RWPE2 (cell line): ENCODE measurements at regions not wholly inside any gene's neighbourhood (a gene's known extent, or its start where the extent isn't known, plus 50 kb on each side); places are given as distances from the start of the nearest gene placed in this dataset.
A peak's percentile ranks its signal among the peaks of the same experiment; 100 is the strongest.
"Not testable (repeated sequence)": the region's sequence is repeated elsewhere in the genome, so short reads cannot be mapped to it uniquely, and the experiment has no call there.

Source experiments
- ATAC-seq: fragments of 200-7000 bp; cut with Tn5 transposase; 3 replicates; pipeline ENCODE4 v1.9.1; 2021; ENCODE audit warnings: low read depth
- DNase-seq: peaks from one replicate; pipeline ENCODE4 v3.0.0-alpha.2; 2020; ENCODE audit warnings: low spot score
- H3K27ac ChIP-seq: fragments of 450-650 bp; 2 replicates; pipeline ENCODE4 v1.5.1; 2017; ENCODE audit warnings: mild to moderate bottlenecking; ENCODE audit not compliant: poor library complexity, severe bottlenecking
- H3K27me3 ChIP-seq: fragments of 250-450 bp; sonication (Bioruptor Pico); 2 replicates; pipeline ENCODE4 v1.5.1; 2021; ENCODE audit warnings: mild to moderate bottlenecking, moderate library complexity; ENCODE audit not compliant: insufficient read depth, poor library complexity, severe bottlenecking
- H3K36me3 ChIP-seq: fragments of 250-450 bp; sonication (Bioruptor Pico); 2 replicates; pipeline ENCODE4 v1.5.1; 2020; ENCODE audit warnings: low read depth, mild to moderate bottlenecking, moderate library complexity
- H3K4me1 ChIP-seq: fragments of 250-450 bp; sonication (Bioruptor Pico); 2 replicates; pipeline ENCODE4 v1.5.1; 2021; ENCODE audit warnings: mild to moderate bottlenecking, moderate library complexity; ENCODE audit not compliant: insufficient read depth, poor library complexity, severe bottlenecking
- H3K4me3 ChIP-seq: fragments of 250-450 bp; sonication (Bioruptor Pico); 2 replicates; pipeline ENCODE4 v1.5.1; 2021; ENCODE audit warnings: mild to moderate bottlenecking, moderate library complexity; ENCODE audit not compliant: severe bottlenecking
- H3K9me3 ChIP-seq: fragments of 250-450 bp; sonication (Bioruptor Pico); 2 replicates; pipeline ENCODE4 v1.5.1; 2021; ENCODE audit warnings: mild to moderate bottlenecking, moderate library complexity; ENCODE audit not compliant: severe bottlenecking
- TF ChIP-seq, protein P1 (sequence below): fragments of 450-650 bp; IDR thresholded peaks from one replicate; pipeline ENCODE4 v1.5.1; 2017; ENCODE audit warnings: mild to moderate bottlenecking, moderate library complexity; ENCODE audit not compliant: poor library complexity, severe bottlenecking

DNA sequence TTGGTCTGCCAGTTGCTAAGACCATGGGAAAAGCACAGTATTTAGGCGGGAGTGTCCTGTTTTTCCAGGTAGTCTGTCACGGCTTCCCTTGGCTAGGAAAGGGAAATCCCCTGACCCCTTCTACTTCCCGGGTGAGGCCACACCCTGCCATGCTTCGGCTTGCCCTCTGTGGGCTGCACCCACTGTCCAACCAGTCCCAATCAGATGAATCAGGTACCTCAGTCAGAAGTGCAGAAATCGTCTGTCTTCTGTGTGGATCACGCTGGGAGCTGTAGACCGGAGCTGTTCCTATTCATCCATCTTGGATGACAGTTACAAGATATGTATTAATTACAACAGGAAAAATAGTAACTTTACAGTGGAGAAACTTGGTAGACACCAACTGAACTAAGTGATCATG lies 188.2 kb downstream of the TPBG start:
- H3K4me3 ChIP-seq = no peak overlapping the region
- TF ChIP-seq, protein P1, sequence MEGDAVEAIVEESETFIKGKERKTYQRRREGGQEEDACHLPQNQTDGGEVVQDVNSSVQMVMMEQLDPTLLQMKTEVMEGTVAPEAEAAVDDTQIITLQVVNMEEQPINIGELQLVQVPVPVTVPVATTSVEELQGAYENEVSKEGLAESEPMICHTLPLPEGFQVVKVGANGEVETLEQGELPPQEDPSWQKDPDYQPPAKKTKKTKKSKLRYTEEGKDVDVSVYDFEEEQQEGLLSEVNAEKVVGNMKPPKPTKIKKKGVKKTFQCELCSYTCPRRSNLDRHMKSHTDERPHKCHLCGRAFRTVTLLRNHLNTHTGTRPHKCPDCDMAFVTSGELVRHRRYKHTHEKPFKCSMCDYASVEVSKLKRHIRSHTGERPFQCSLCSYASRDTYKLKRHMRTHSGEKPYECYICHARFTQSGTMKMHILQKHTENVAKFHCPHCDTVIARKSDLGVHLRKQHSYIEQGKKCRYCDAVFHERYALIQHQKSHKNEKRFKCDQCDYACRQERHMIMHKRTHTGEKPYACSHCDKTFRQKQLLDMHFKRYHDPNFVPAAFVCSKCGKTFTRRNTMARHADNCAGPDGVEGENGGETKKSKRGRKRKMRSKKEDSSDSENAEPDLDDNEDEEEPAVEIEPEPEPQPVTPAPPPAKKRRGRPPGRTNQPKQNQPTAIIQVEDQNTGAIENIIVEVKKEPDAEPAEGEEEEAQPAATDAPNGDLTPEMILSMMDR = no peak
- H3K36me3 ChIP-seq = no peaks in the 10 kb centered on the region
- no peaks in the 10 kb centered on the region for H3K9me3 ChIP-seq
- H3K27ac ChIP-seq = no peak overlapping the region
- no peaks in the 10 kb centered on the region for H3K27me3 ChIP-seq
- no peak for DNase-seq
- H3K4me1 ChIP-seq = peaks cover 3% of the 10 kb centered on the region
- ATAC-seq = no peak

DNA sequence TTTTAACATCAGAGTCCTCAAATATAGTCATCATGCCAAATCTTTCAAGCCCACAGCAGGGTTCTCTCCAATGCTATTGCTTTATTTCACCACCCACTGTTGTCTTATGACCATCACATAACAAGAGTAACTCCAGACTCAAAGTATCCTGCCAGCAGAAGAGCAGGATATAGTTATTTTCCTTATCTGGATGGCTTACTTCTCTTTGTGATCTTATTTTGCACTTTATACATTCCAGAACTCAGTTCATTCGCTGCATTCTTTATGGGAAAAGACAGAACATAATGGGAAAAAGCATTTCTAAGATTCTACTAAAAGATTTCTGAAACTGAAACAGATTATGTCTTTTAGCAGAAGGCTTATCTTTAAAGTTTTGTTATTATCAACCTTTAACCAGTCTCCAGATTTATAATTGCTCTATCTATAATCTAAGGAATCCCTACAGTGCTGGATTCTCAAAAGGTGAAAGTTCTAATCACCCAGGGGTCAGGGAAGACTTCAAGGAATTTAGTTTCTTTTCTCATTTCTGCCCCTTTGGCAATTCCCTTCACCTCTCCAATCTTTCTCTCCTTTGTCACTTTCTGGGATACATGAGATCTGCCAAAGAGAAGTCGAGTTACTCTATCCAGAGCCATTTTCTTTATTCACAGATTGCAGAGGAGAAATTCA lies 190.4 kb downstream of the TPBG start:
- H3K27ac ChIP-seq = no peak overlapping the region
- TF ChIP-seq, protein P1 = no peak
- ATAC-seq = no peak

DNA sequence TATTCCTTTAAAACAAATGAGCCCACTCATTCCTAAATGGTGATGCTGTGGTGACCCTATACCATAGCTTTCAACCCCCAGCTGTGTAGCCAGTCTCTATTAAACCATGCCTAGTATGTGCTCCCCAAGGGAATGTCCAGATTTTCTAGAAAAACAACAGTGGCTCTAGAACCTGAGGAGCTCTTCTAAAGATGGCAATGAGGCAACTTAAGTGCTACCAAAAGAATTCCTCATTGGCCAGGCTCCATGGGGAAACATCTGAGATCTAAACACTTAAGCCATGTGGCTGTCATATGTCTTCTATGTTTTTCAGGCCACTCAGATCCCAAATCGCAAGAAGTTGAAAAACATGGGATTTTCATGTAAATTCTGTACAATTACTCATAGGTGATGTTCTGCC lies 191.0 kb downstream of the TPBG start:
- TF ChIP-seq, protein P1 = no peak
- no peak overlapping the region for H3K4me3 ChIP-seq
- H3K36me3 ChIP-seq = no peaks in the 10 kb centered on the region
- no peak for ATAC-seq
- no peak for DNase-seq
- H3K4me1 ChIP-seq = peaks cover 3% of the 10 kb centered on the region
- no peaks in the 10 kb centered on the region for H3K27me3 ChIP-seq
- H3K27ac ChIP-seq = no peak overlapping the region
- no peaks in the 10 kb centered on the region for H3K9me3 ChIP-seq

More for the DNA sequence above, 190.4 kb downstream of the TPBG start:
- H3K4me3 ChIP-seq = no peak overlapping the region
- H3K36me3 ChIP-seq = no peaks in the 10 kb centered on the region
- H3K9me3 ChIP-seq = no peaks in the 10 kb centered on the region
- H3K4me1 ChIP-seq = peaks cover 3% of the 10 kb centered on the region
- no peak for DNase-seq
- H3K27me3 ChIP-seq = no peaks in the 10 kb centered on the region

DNA sequence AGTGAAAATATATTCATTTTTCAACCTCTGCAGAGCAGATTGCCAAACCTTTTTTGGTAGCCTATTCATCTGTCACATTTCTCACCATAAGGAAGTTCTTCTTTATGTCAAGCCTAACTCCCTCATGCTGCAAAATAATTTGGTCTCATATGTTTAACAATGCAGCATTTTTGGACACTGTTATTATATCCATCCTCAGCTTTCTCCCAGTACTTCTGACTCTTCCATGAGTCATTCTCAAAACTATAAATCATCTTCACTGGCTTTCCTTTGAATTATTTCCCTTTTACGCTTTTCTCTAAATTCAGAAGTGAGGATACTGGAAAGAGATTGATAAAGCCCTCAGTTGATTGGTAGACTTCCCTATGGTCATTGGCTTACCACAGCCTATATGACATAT lies 192.2 kb downstream of the TPBG start:
- no peak overlapping the region for H3K27ac ChIP-seq
- DNase-seq = no peak
- H3K4me3 ChIP-seq = no peak overlapping the region
- H3K36me3 ChIP-seq = no peaks in the 10 kb centered on the region
- H3K9me3 ChIP-seq = no peaks in the 10 kb centered on the region
- ATAC-seq = peak; percentile 64; the same call in 2 of the 3 replicates
- TF ChIP-seq, protein P1 = no peak
- no peaks in the 10 kb centered on the region for H3K27me3 ChIP-seq
- peaks cover 3% of the 10 kb centered on the region for H3K4me1 ChIP-seq

DNA sequence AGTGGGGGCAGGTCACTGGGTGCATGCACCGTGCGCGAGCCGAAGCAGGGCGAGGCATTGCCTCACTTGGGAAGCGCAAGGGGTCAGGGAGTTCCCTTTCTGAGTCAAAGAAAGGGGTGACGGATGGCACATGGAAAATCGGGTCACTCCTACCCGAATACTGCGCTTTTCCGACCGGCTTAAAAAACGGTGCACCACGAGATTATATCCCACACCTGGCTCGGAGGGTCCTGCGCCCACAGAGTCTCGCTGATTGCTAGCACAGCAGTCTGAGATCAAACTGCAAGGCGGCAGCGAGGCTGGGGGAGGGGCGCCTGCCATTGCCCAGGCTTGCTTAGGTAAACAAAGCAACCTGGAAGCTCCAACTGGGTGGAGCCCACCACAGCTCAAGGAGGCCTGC lies 194.9 kb downstream of the TPBG start:
- H3K4me1 ChIP-seq, H3K27me3 ChIP-seq, ATAC-seq, H3K36me3 ChIP-seq, DNase-seq, H3K9me3 ChIP-seq, H3K4me3 ChIP-seq, H3K27ac ChIP-seq: not testable (repeated sequence)
